ENCODE measurements at regions not wholly inside any gene's neighbourhood (a gene's known extent, or its start where the extent isn't known, plus 50 kb on each side); places are given as distances from the start of the nearest gene placed in this dataset.

- no peak overlapping the region for H3K4me3 Mint-ChIP-seq
- no peak overlapping the region for H3K27ac Mint-ChIP-seq
- H3K9me3 Mint-ChIP-seq, result peaks cover 1% of the 10 kb centered on the region
- H3K27me3 Mint-ChIP-seq (ENCODE audit: low read depth), result no peaks in the 10 kb centered on the region
- no peaks in the 10 kb centered on the region for H3K4me1 Mint-ChIP-seq (ENCODE audit: low read depth)
- intact Hi-C loops (cut with micrococcal nuclease), result no loop called here
- no peaks in the 10 kb centered on the region for H3K36me3 Mint-ChIP-seq (ENCODE audit: low read depth)
- CTCF ChIA-PET, result no interaction called here
- no peak for DNase-seq
Measured at GRCh38 chr12:61357496-61357895, 902.7 kb upstream of the USP15 start.

GRCh38 chr12:61362037-61362436, 898.2 kb upstream of the USP15 start:
- intact Hi-C loops (cut with micrococcal nuclease), result no loop called here
- no peaks in the 10 kb centered on the region for H3K4me1 Mint-ChIP-seq (ENCODE audit: low read depth)
- H3K4me3 Mint-ChIP-seq, result no peak overlapping the region
- CTCF ChIA-PET, result no interaction called here
- DNase-seq, result no peak
- no peak overlapping the region for H3K27ac Mint-ChIP-seq
- H3K36me3 Mint-ChIP-seq (ENCODE audit: low read depth), result no peaks in the 10 kb centered on the region
- H3K27me3 Mint-ChIP-seq (ENCODE audit: low read depth), result no peaks in the 10 kb centered on the region
- H3K9me3 Mint-ChIP-seq, result peaks cover 1% of the 10 kb centered on the region

GRCh38 chr12:61365001-61365400, 895.2 kb upstream of the USP15 start:
- H3K27ac Mint-ChIP-seq, result no peak overlapping the region
- no peaks in the 10 kb centered on the region for H3K36me3 Mint-ChIP-seq (ENCODE audit: low read depth)
- H3K9me3 Mint-ChIP-seq, result peaks cover 2% of the 10 kb centered on the region
- H3K4me3 Mint-ChIP-seq, result no peak overlapping the region
- intact Hi-C loops (cut with micrococcal nuclease), result no loop called here
- H3K4me1 Mint-ChIP-seq (ENCODE audit: low read depth), result no peaks in the 10 kb centered on the region
- no peaks in the 10 kb centered on the region for H3K27me3 Mint-ChIP-seq (ENCODE audit: low read depth)
- no peak for DNase-seq
- CTCF ChIA-PET, result no interaction called here

- H3K9me3 Mint-ChIP-seq, result peaks cover 4% of the 10 kb centered on the region
- no peak for DNase-seq
- H3K36me3 Mint-ChIP-seq (ENCODE audit: low read depth), result no peaks in the 10 kb centered on the region
- intact Hi-C loops (cut with micrococcal nuclease), result no loop called here
- no peaks in the 10 kb centered on the region for H3K4me1 Mint-ChIP-seq (ENCODE audit: low read depth)
- CTCF ChIA-PET, result interaction anchor here (0.6 kb wide), 1 partner anchor 28 kb away, joined by 4 read pairs; no protein-coding TSS in a partner anchor
- H3K27me3 Mint-ChIP-seq (ENCODE audit: low read depth), result no peaks in the 10 kb centered on the region
- H3K4me3 Mint-ChIP-seq, result no peak overlapping the region
- no peak overlapping the region for H3K27ac Mint-ChIP-seq
Measured at GRCh38 chr12:61367281-61367785, 892.9 kb upstream of the USP15 start.

- CTCF ChIA-PET, result no interaction called here
- Mint-ChIP-seq H3K4me1 (ENCODE audit: low read depth) (no peaks in the 10 kb centered on the region), H3K4me3 (no peak overlapping the region), H3K36me3 (ENCODE audit: low read depth) (no peaks in the 10 kb centered on the region), H3K9me3 (peaks cover 4% of the 10 kb centered on the region), H3K27ac (no peak overlapping the region), H3K27me3 (ENCODE audit: low read depth) (no peaks in the 10 kb centered on the region)
- intact Hi-C loops (cut with micrococcal nuclease), result no loop called here
- no peak for DNase-seq
Measured at GRCh38 chr12:61369241-61369910, 890.8 kb upstream of the USP15 start.

- Mint-ChIP-seq H3K4me3 (no peak overlapping the region), H3K27ac (no peak overlapping the region), H3K27me3 (ENCODE audit: low read depth) (no peaks in the 10 kb centered on the region), H3K9me3 (peaks cover 9% of the 10 kb centered on the region), H3K4me1 (ENCODE audit: low read depth) (no peaks in the 10 kb centered on the region), H3K36me3 (ENCODE audit: low read depth) (no peaks in the 10 kb centered on the region)
- no peak for DNase-seq
- intact Hi-C loops (cut with micrococcal nuclease), result no loop called here
- CTCF ChIA-PET, result no interaction called here
Measured at GRCh38 chr12:61384511-61384910, 875.7 kb upstream of the USP15 start.

- no peaks in the 10 kb centered on the region for H3K36me3 Mint-ChIP-seq (ENCODE audit: low read depth)
- H3K4me1 Mint-ChIP-seq (ENCODE audit: low read depth), result no peaks in the 10 kb centered on the region
Measured at GRCh38 chr12:61385771-61386170, 874.4 kb upstream of the USP15 start.

GRCh38 chr12:61397668-61398067, 862.5 kb upstream of the USP15 start:
- Mint-ChIP-seq H3K9me3 (peaks cover 5% of the 10 kb centered on the region), H3K4me3 (no peak overlapping the region), H3K27ac (no peak overlapping the region), H3K27me3 (ENCODE audit: low read depth) (no peaks in the 10 kb centered on the region), H3K36me3 (ENCODE audit: low read depth) (no peaks in the 10 kb centered on the region), H3K4me1 (ENCODE audit: low read depth) (no peaks in the 10 kb centered on the region)
- intact Hi-C loops (cut with micrococcal nuclease), result no loop called here
- DNase-seq, result no peak
- CTCF ChIA-PET, result no interaction called here

More at GRCh38 chr12:61385771-61386170, 874.4 kb upstream of the USP15 start:
- intact Hi-C loops (cut with micrococcal nuclease), result no loop called here
- no peak overlapping the region for H3K27ac Mint-ChIP-seq
- peaks cover 16% of the 10 kb centered on the region for H3K9me3 Mint-ChIP-seq
- no peak for DNase-seq
- CTCF ChIA-PET, result no interaction called here
- no peaks in the 10 kb centered on the region for H3K27me3 Mint-ChIP-seq (ENCODE audit: low read depth)
- no peak overlapping the region for H3K4me3 Mint-ChIP-seq

- DNase-seq, result no peak
- Mint-ChIP-seq H3K9me3 (peaks cover 7% of the 10 kb centered on the region), H3K27ac (no peak overlapping the region), H3K4me1 (ENCODE audit: low read depth) (no peaks in the 10 kb centered on the region), H3K27me3 (ENCODE audit: low read depth) (no peaks in the 10 kb centered on the region), H3K36me3 (ENCODE audit: low read depth) (no peaks in the 10 kb centered on the region), H3K4me3 (no peak overlapping the region)
- intact Hi-C loops (cut with micrococcal nuclease), result no loop called here
- CTCF ChIA-PET, result no interaction called here
Measured at GRCh38 chr12:61412201-61412600, 848.0 kb upstream of the USP15 start.

GRCh38 chr12:61414470-61414869, 845.7 kb upstream of the USP15 start:
- Mint-ChIP-seq H3K9me3 (peaks cover 9% of the 10 kb centered on the region), H3K27ac (no peak overlapping the region), H3K27me3 (ENCODE audit: low read depth) (no peaks in the 10 kb centered on the region), H3K4me1 (ENCODE audit: low read depth) (no peaks in the 10 kb centered on the region), H3K36me3 (ENCODE audit: low read depth) (no peaks in the 10 kb centered on the region), H3K4me3 (no peak overlapping the region)
- DNase-seq, result no peak
- intact Hi-C loops (cut with micrococcal nuclease), result no loop called here
- CTCF ChIA-PET, result no interaction called here

GRCh38 chr12:61422786-61423185, 837.4 kb upstream of the USP15 start:
- H3K27ac Mint-ChIP-seq, result no peak overlapping the region
- CTCF ChIA-PET, result no interaction called here
- H3K4me3 Mint-ChIP-seq, result no peak overlapping the region
- DNase-seq, result no peak
- no peaks in the 10 kb centered on the region for H3K27me3 Mint-ChIP-seq (ENCODE audit: low read depth)
- H3K9me3 Mint-ChIP-seq, result peaks cover 8% of the 10 kb centered on the region
- H3K4me1 Mint-ChIP-seq (ENCODE audit: low read depth), result no peaks in the 10 kb centered on the region
- intact Hi-C loops (cut with micrococcal nuclease), result no loop called here
- H3K36me3 Mint-ChIP-seq (ENCODE audit: low read depth), result no peaks in the 10 kb centered on the region

- no peak overlapping the region for H3K4me3 Mint-ChIP-seq
- no peaks in the 10 kb centered on the region for H3K9me3 Mint-ChIP-seq
- DNase-seq, result no peak
- intact Hi-C loops (cut with micrococcal nuclease), result no loop called here
- H3K36me3 Mint-ChIP-seq (ENCODE audit: low read depth), result no peaks in the 10 kb centered on the region
- H3K27me3 Mint-ChIP-seq (ENCODE audit: low read depth), result no peaks in the 10 kb centered on the region
- no peaks in the 10 kb centered on the region for H3K4me1 Mint-ChIP-seq (ENCODE audit: low read depth)
- CTCF ChIA-PET, result no interaction called here
- no peak overlapping the region for H3K27ac Mint-ChIP-seq
Measured at GRCh38 chr12:61452076-61452475, 808.1 kb upstream of the USP15 start.

- DNase-seq, result no peak
- no peak overlapping the region for H3K27ac Mint-ChIP-seq
- no peaks in the 10 kb centered on the region for H3K27me3 Mint-ChIP-seq (ENCODE audit: low read depth)
- H3K4me3 Mint-ChIP-seq, result no peak overlapping the region
- no peaks in the 10 kb centered on the region for H3K4me1 Mint-ChIP-seq (ENCODE audit: low read depth)
- intact Hi-C loops (cut with micrococcal nuclease), result no loop called here
- CTCF ChIA-PET, result no interaction called here
- peaks cover 10% of the 10 kb centered on the region for H3K9me3 Mint-ChIP-seq
- H3K36me3 Mint-ChIP-seq (ENCODE audit: low read depth), result no peaks in the 10 kb centered on the region
Measured at GRCh38 chr12:61487728-61488127, 772.5 kb upstream of the USP15 start.
